Fibroblast of lung (primary cell): ENCODE measurements at regions not wholly inside any gene's neighbourhood (a gene's known extent, or its start where the extent isn't known, plus 50 kb on each side); places are given as distances from the start of the nearest gene placed in this dataset.

Source experiments
- EZH2 ChIP-seq: IDR thresholded peaks from 2 replicates; pipeline ENCODE4 v1.5.1; 2012; ENCODE audit warnings: low read length, control low read depth, mild to moderate bottlenecking; ENCODE audit errors: missing control alignments
- TF ChIP-seq, protein P1 (sequence below), 2 donors: IDR thresholded peaks in 1 of 2; conservative IDR thresholded peaks in 1 of 2; 1 replicate in 1 of 2; 2 replicates in 1 of 2; pipeline ENCODE4 v1.5.1; 2011 to 2012; ENCODE audit warnings: low read length in 2 of 2, control low read depth in 1 of 2, inconsistent platforms in 1 of 2, low read depth in 1 of 2, mild to moderate bottlenecking in 1 of 2

GRCh38 chr3:182400838-182401237, 392.5 kb upstream of the ATP11B start:
- TF ChIP-seq, protein P1, sequence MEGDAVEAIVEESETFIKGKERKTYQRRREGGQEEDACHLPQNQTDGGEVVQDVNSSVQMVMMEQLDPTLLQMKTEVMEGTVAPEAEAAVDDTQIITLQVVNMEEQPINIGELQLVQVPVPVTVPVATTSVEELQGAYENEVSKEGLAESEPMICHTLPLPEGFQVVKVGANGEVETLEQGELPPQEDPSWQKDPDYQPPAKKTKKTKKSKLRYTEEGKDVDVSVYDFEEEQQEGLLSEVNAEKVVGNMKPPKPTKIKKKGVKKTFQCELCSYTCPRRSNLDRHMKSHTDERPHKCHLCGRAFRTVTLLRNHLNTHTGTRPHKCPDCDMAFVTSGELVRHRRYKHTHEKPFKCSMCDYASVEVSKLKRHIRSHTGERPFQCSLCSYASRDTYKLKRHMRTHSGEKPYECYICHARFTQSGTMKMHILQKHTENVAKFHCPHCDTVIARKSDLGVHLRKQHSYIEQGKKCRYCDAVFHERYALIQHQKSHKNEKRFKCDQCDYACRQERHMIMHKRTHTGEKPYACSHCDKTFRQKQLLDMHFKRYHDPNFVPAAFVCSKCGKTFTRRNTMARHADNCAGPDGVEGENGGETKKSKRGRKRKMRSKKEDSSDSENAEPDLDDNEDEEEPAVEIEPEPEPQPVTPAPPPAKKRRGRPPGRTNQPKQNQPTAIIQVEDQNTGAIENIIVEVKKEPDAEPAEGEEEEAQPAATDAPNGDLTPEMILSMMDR (conservative IDR thresholded peaks at IDR 0.05 in 1 of 2, IDR thresholded peaks at IDR 0.05 in 1 of 2; ENCODE audit: low read depth in 1 of 2, low read length in 2 of 2), result no peak
- no peak for TF ChIP-seq EZH2
